ENCODE measurements at regions not wholly inside any gene's neighbourhood (a gene's known extent, or its start where the extent isn't known, plus 50 kb on each side); places are given as distances from the start of the nearest gene placed in this dataset.

DNA sequence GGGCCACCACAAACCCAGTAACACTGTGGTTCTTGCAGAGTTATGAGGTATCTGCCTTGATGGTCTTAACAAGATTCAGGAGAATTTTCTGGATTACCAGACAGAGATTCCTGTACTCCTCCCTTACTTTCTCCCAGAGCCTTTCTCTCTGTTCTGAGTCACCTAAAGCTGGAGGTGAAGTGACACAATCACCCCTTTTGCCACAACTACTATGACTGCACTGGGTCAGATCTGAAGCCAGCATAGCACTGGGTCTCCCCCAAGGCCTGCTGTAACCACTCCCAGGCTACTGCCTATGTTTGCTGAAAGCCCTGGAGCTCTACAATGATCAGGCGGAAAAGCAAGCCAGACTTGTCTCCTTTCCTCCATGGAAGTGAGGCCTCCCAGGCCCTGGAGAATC, 156.7 kb upstream of the NEGR1 start:
- no peaks in the 10 kb centered on the region for H3K36me3 ChIP-seq
- 81 to 100% (median 91%) methylated on average over 1 of the region's 1 CpG for WGBS, 4 donors
- ATAC-seq (no peak), DNase-seq (no peak)
- intact Hi-C loops (cut with DNase I), result no loop called here
- TF ChIP-seq, protein P1, sequence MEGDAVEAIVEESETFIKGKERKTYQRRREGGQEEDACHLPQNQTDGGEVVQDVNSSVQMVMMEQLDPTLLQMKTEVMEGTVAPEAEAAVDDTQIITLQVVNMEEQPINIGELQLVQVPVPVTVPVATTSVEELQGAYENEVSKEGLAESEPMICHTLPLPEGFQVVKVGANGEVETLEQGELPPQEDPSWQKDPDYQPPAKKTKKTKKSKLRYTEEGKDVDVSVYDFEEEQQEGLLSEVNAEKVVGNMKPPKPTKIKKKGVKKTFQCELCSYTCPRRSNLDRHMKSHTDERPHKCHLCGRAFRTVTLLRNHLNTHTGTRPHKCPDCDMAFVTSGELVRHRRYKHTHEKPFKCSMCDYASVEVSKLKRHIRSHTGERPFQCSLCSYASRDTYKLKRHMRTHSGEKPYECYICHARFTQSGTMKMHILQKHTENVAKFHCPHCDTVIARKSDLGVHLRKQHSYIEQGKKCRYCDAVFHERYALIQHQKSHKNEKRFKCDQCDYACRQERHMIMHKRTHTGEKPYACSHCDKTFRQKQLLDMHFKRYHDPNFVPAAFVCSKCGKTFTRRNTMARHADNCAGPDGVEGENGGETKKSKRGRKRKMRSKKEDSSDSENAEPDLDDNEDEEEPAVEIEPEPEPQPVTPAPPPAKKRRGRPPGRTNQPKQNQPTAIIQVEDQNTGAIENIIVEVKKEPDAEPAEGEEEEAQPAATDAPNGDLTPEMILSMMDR (IDR thresholded peaks at IDR 0.05), result no peak
- no peak for TF ChIP-seq POLR2A (IDR thresholded peaks at IDR 0.05)
- no peak overlapping the region for H3K27ac ChIP-seq
- peaks cover 0 to 4% (median 0%) of the 10 kb centered on the region in 12 donors for H3K9me3 ChIP-seq
- no peak overlapping the region for H3K4me3 ChIP-seq
- H3K27me3 ChIP-seq, result no peaks in the 10 kb centered on the region
- H3K4me1 ChIP-seq, result no peaks in the 10 kb centered on the region

GRCh38 chr1:72438270-72438669, 155.9 kb upstream of the NEGR1 start:
- no peak overlapping the region for H3K4me3 ChIP-seq
- H3K27ac ChIP-seq, result no peak overlapping the region
- no peak for ATAC-seq
- TF ChIP-seq, protein P1 (IDR thresholded peaks at IDR 0.05), result no peak
- TF ChIP-seq POLR2A (IDR thresholded peaks at IDR 0.05), result no peak
- no peaks in the 10 kb centered on the region for H3K36me3 ChIP-seq
- 59 to 80% (median 63%) methylated on average over 1 of the region's 1 CpG for WGBS, 4 donors
- no peaks in the 10 kb centered on the region for H3K4me1 ChIP-seq
- no peak for DNase-seq
- no peaks in the 10 kb centered on the region for H3K27me3 ChIP-seq
- H3K9me3 ChIP-seq, result peaks cover 0 to 4% (median 0%) of the 10 kb centered on the region in 12 donors
- intact Hi-C loops (cut with DNase I), result no loop called here

DNA sequence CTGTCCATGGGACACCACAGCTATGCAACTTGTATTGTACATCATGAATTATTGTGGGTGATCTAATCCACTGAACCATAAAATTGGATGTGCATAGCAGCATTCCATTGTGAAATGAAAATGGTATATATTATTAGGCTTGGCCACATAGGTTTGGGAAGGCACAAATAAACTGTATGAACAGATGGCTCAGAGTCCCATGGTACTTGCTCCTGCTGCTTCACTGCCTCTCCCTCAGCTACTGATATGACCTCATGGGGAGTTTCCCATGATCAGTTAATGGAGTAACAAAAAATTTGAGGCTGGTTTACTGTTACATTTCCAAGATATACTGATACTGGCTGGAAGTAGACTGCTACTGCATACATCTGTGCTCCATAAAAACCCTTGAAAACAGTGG, 152.7 kb upstream of the NEGR1 start:
- DNase-seq (no peak), ATAC-seq (no peak)
- no peaks in the 10 kb centered on the region for H3K36me3 ChIP-seq
- TF ChIP-seq, protein P1 (IDR thresholded peaks at IDR 0.05), result no peak
- TF ChIP-seq POLR2A (IDR thresholded peaks at IDR 0.05), result no peak
- no peaks in the 10 kb centered on the region for H3K4me1 ChIP-seq
- intact Hi-C loops (cut with DNase I), result no loop called here
- no peaks in the 10 kb centered on the region for H3K27me3 ChIP-seq
- no peak overlapping the region for H3K27ac ChIP-seq
- H3K9me3 ChIP-seq, result peaks cover 0 to 4% (median 0%) of the 10 kb centered on the region in 12 donors
- H3K4me3 ChIP-seq, result no peak overlapping the region

DNA sequence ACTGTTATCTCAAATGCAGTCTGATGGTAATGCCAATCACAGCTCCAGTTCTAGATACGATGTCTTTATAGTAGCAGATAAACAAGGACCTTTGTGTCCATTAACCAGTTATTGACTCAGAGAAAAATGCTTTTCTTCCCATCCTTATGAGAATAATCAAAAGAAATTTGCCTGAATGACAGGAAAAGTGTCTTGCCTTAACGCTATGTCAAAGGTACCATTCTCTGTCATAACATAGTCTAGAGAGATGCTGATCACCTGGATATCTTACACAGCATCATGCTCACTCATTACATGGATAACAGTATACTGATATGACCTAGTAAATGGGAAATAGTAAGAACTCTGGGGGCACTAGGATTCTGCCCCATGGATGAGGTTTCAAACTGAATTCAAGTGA, 151.7 kb upstream of the NEGR1 start:
- no peaks in the 10 kb centered on the region for H3K4me1 ChIP-seq
- no peak for ATAC-seq
- H3K36me3 ChIP-seq, result no peaks in the 10 kb centered on the region
- intact Hi-C loops (cut with DNase I), result no loop called here
- no peak overlapping the region for H3K4me3 ChIP-seq
- H3K9me3 ChIP-seq, result peaks cover 0 to 5% (median 0%) of the 10 kb centered on the region in 12 donors
- 73 to 79% (median 74%) methylated on average over 2 of the region's 2 CpGs for WGBS, 4 donors
- H3K27ac ChIP-seq, result no peak overlapping the region
- H3K27me3 ChIP-seq, result no peaks in the 10 kb centered on the region
- TF ChIP-seq, protein P1 (IDR thresholded peaks at IDR 0.05), result no peak
- TF ChIP-seq POLR2A (IDR thresholded peaks at IDR 0.05), result no peak
- DNase-seq, result no peak

Data from heart left ventricle (tissue), 16 donors.